HL-60 (cell line): ENCODE measurements at regions not wholly inside any gene's neighbourhood (a gene's known extent, or its start where the extent isn't known, plus 50 kb on each side); places are given as distances from the start of the nearest gene placed in this dataset.

ENCODE experiments used
- DNase-seq, 2 experiments: peaks; one replicate each; pipeline ENCODE4 v3.0.0-alpha.2; 2010 to 2020; ENCODE audit warnings: low read depth in 1 of 2, low spot score in 1 of 2
- H3K27ac ChIP-seq: fragments of 250-450 bp; sonication (Bioruptor Pico); replicated peaks from 2 replicates; pipeline ENCODE4 v1.5.1; 2020; ENCODE audit warnings: mild to moderate bottlenecking, moderate library complexity
- H3K27me3 ChIP-seq: fragments of 250-450 bp; sonication (Bioruptor Pico); 2 replicates; pipeline ENCODE4 v1.5.1; 2021; ENCODE audit warnings: mild to moderate bottlenecking, moderate library complexity; ENCODE audit not compliant: insufficient read depth, poor library complexity, severe bottlenecking
- H3K4me3 ChIP-seq: replicated peaks from 2 replicates; pipeline ENCODE4 v1.5.1; 2011; ENCODE audit warnings: mild to moderate bottlenecking, control low read depth, low read length; ENCODE audit not compliant: insufficient read depth
- CTCF ChIP-seq: IDR thresholded peaks from one replicate; pipeline ENCODE4 v1.5.1; 2011; ENCODE audit warnings: low read length, control low read depth, inconsistent platforms; ENCODE audit not compliant: insufficient read depth
- GABPA ChIP-seq: IDR thresholded peaks from 2 replicates; pipeline ENCODE4 v1.6.1; 2012; ENCODE audit warnings: low read depth
- POLR2AphosphoS5 ChIP-seq: IDR thresholded peaks from 2 replicates; pipeline ENCODE4 v1.6.1; 2012; ENCODE audit warnings: low read depth
- REST ChIP-seq: IDR thresholded peaks from 2 replicates; pipeline ENCODE4 v1.6.1; 2012; ENCODE audit warnings: low read depth; ENCODE audit not compliant: insufficient replicate concordance
- SPI1 ChIP-seq: IDR thresholded peaks from 2 replicates; pipeline ENCODE4 v1.6.1; 2012; ENCODE audit warnings: low read depth, mild to moderate bottlenecking, borderline replicate concordance

- DNase-seq = no peak
- no peaks in the 10 kb centered on the region for H3K27me3 ChIP-seq
- H3K4me3 ChIP-seq = no peak overlapping the region
- TF ChIP-seq CTCF (no peak), POLR2AphosphoS5 (no peak), GABPA (no peak), REST (no peak), SPI1 (no peak)
- H3K27ac ChIP-seq = no peak overlapping the region
Measured at GRCh38 chr5:39811381-39811780, 386.6 kb upstream of the DAB2 start.

- TF ChIP-seq POLR2AphosphoS5 (no peak), SPI1 (no peak), REST (no peak), GABPA (no peak), CTCF (no peak)
- no peaks in the 10 kb centered on the region for H3K27me3 ChIP-seq
- no peak overlapping the region for H3K4me3 ChIP-seq
- no peak overlapping the region for H3K27ac ChIP-seq
- DNase-seq = no peak
Measured at GRCh38 chr5:39808656-39809055, 383.9 kb upstream of the DAB2 start.

- Histone ChIP-seq H3K4me3 (no peak overlapping the region), H3K27me3 (no peaks in the 10 kb centered on the region), H3K27ac (no peak overlapping the region)
- TF ChIP-seq REST = no peak
- TF ChIP-seq POLR2AphosphoS5 = no peak
- TF ChIP-seq GABPA = no peak
- no peak for TF ChIP-seq SPI1
- TF ChIP-seq CTCF = no peak
- DNase-seq = peak; percentile 38 to 68
Measured at GRCh38 chr5:39801306-39801705, 376.5 kb upstream of the DAB2 start.
